Endodermal cell (in vitro differentiated cells): ENCODE measurements at regions not wholly inside any gene's neighbourhood (a gene's known extent, or its start where the extent isn't known, plus 50 kb on each side); places are given as distances from the start of the nearest gene placed in this dataset.
"Not testable (repeated sequence)": the region's sequence is repeated elsewhere in the genome, so short reads cannot be mapped to it uniquely, and the experiment has no call there.

Experiments used
- DNase-seq: peaks from one replicate; pipeline ENCODE4 v3.0.0-alpha.2; 2017
- H3K27ac ChIP-seq: 2 replicates; pipeline ENCODE4 v1.5.1; 2013; ENCODE audit warnings: mild to moderate bottlenecking, low read depth, low read length, moderate library complexity
- H3K27me3 ChIP-seq: 2 replicates; pipeline ENCODE4 v1.6.1; 2013; ENCODE audit warnings: mild to moderate bottlenecking, low read length, moderate library complexity; ENCODE audit not compliant: insufficient read depth, control insufficient read depth, poor library complexity, severe bottlenecking
- H3K36me3 ChIP-seq: 2 replicates; pipeline ENCODE4 v1.7.0; 2013; ENCODE audit warnings: mild to moderate bottlenecking, low read length, moderate library complexity; ENCODE audit not compliant: control insufficient read depth, insufficient read depth
- H3K4me1 ChIP-seq: one replicate; pipeline ENCODE4 v1.7.0; 2013; ENCODE audit warnings: low read length; ENCODE audit not compliant: control insufficient read depth, insufficient read depth
- H3K4me3 ChIP-seq: 2 replicates; pipeline ENCODE4 v1.5.1; 2013; ENCODE audit warnings: mild to moderate bottlenecking, low read length, moderate library complexity
- H3K9ac ChIP-seq: 2 replicates; pipeline ENCODE4 v1.6.1; 2013; ENCODE audit warnings: mild to moderate bottlenecking, low read length, moderate library complexity; ENCODE audit not compliant: poor library complexity, severe bottlenecking; ENCODE audit errors: extremely low read depth
- H3K9me3 ChIP-seq: 2 replicates; pipeline ENCODE4 v1.6.1; 2013; ENCODE audit warnings: mild to moderate bottlenecking, low read length, moderate library complexity; ENCODE audit not compliant: control insufficient read depth
- H3K27ac Mint-ChIP-seq: 2 replicates; pipeline ENCODE4 v1.8.0; 2020; ENCODE audit warnings: mixed read lengths
- H3K27me3 Mint-ChIP-seq: 2 replicates; pipeline ENCODE4 v1.8.0; 2021; ENCODE audit warnings: mild to moderate bottlenecking, mixed read lengths; ENCODE audit not compliant: insufficient read depth
- H3K36me3 Mint-ChIP-seq: 2 replicates; pipeline ENCODE4 v1.8.0; 2020; ENCODE audit warnings: low read depth, mixed read lengths
- H3K4me1 Mint-ChIP-seq: 2 replicates; pipeline ENCODE4 v1.8.0; 2020; ENCODE audit warnings: mixed read lengths
- H3K4me3 Mint-ChIP-seq: 2 replicates; pipeline ENCODE4 v1.8.0; 2020; ENCODE audit warnings: mild to moderate bottlenecking, moderate library complexity, mixed read lengths
- H3K9me3 Mint-ChIP-seq: 2 replicates; pipeline ENCODE4 v1.8.0; 2020; ENCODE audit warnings: mild to moderate bottlenecking, mixed read lengths
- WGBS, 2 experiments: methylation state at CpG; one replicate each; pipeline versions ENCODE4 v1.1.5 to v1.1.7; 2013; ENCODE audit warnings: missing lambda C conversion rate in 2 of 2, mixed read lengths in 1 of 2; ENCODE audit not compliant: insufficient coverage in 1 of 2, insufficient read length in 1 of 2; 5-methylcytosine and 5-hydroxymethylcytosine counted together
- TF ChIP-seq, protein P1 (sequence below): fragments of 200-600 bp; sonication (generic); conservative IDR thresholded peaks from 2 replicates; pipeline ENCODE4 v1.5.0; 2021; ENCODE audit warnings: antibody characterized with exemption, mild to moderate bottlenecking

DNA sequence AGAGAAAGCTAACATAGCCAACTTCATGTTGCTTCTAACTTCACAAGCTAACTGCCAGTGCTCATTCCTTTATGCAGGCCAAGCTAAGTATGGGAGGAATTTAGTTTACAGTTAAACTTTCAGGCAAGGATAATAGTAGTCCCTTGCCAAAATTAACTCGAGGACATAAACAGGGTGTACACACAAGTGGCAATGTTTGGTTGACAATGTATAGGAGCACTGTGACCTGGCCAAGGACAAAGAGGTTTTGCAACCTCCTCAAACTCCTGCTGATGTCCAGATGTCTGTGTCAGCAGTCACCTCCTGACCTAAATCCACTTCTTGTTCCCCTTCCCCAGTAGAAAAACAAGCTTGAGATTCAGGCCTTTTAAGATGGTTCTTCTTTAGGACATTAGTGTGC, 494.6 kb upstream of the KLF6 start:
- Histone ChIP-seq H3K4me3 (no peak overlapping the region), H3K9ac (no peak overlapping the region), H3K27ac (no peak overlapping the region), H3K4me1 (peaks cover 3% of the 10 kb centered on the region), H3K36me3 (no peaks in the 10 kb centered on the region), H3K9me3 (no peaks in the 10 kb centered on the region), H3K27me3 (no peaks in the 10 kb centered on the region)
- Mint-ChIP-seq H3K36me3 (no peaks in the 10 kb centered on the region), H3K4me1 (peaks cover 16% of the 10 kb centered on the region), H3K9me3 (no peaks in the 10 kb centered on the region), H3K4me3 (no peak overlapping the region), H3K27ac (no peak overlapping the region), H3K27me3 (peaks cover 3% of the 10 kb centered on the region)
- 96 to 100% methylated on average over 1 of the region's 1 CpG for WGBS, 2 experiments
- DNase-seq = no peak
- TF ChIP-seq, protein P1, sequence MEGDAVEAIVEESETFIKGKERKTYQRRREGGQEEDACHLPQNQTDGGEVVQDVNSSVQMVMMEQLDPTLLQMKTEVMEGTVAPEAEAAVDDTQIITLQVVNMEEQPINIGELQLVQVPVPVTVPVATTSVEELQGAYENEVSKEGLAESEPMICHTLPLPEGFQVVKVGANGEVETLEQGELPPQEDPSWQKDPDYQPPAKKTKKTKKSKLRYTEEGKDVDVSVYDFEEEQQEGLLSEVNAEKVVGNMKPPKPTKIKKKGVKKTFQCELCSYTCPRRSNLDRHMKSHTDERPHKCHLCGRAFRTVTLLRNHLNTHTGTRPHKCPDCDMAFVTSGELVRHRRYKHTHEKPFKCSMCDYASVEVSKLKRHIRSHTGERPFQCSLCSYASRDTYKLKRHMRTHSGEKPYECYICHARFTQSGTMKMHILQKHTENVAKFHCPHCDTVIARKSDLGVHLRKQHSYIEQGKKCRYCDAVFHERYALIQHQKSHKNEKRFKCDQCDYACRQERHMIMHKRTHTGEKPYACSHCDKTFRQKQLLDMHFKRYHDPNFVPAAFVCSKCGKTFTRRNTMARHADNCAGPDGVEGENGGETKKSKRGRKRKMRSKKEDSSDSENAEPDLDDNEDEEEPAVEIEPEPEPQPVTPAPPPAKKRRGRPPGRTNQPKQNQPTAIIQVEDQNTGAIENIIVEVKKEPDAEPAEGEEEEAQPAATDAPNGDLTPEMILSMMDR = no peak

- Histone ChIP-seq H3K9me3 (no peaks in the 10 kb centered on the region), H3K27ac (no peak overlapping the region), H3K4me1 (peaks cover 3% of the 10 kb centered on the region), H3K9ac (no peak overlapping the region), H3K4me3 (no peak overlapping the region), H3K36me3 (no peaks in the 10 kb centered on the region), H3K27me3 (no peaks in the 10 kb centered on the region)
- no peak overlapping the region for H3K4me3 Mint-ChIP-seq
- 87 to 96% methylated on average over 2 to 4 of the region's 4 CpGs for WGBS, 2 experiments
- H3K27ac Mint-ChIP-seq = no peak overlapping the region
- TF ChIP-seq, protein P1 = no peak
- H3K36me3 Mint-ChIP-seq = no peaks in the 10 kb centered on the region
- H3K9me3 Mint-ChIP-seq = no peaks in the 10 kb centered on the region
- H3K27me3 Mint-ChIP-seq = peaks cover 3% of the 10 kb centered on the region
- no peak for DNase-seq
- H3K4me1 Mint-ChIP-seq = peaks cover 10% of the 10 kb centered on the region
Observed at GRCh38 chr10:4278186-4278585, 493.2 kb upstream of the KLF6 start.

- no peak overlapping the region for H3K27ac Mint-ChIP-seq
- Histone ChIP-seq H3K4me1 (peaks cover 3% of the 10 kb centered on the region), H3K27ac (no peak overlapping the region), H3K4me3 (no peak overlapping the region), H3K36me3 (no peaks in the 10 kb centered on the region), H3K9ac (no peak overlapping the region), H3K27me3 (no peaks in the 10 kb centered on the region), H3K9me3 (peaks cover 6% of the 10 kb centered on the region)
- H3K27me3 Mint-ChIP-seq = peaks cover 3% of the 10 kb centered on the region
- TF ChIP-seq, protein P1 = no peak
- no peaks in the 10 kb centered on the region for H3K36me3 Mint-ChIP-seq
- WGBS, 2 experiments = 90 to 100% methylated on average over 2 to 4 of the region's 4 CpGs
- no peak overlapping the region for H3K4me3 Mint-ChIP-seq
- peaks cover 6% of the 10 kb centered on the region for H3K4me1 Mint-ChIP-seq
- H3K9me3 Mint-ChIP-seq = peaks cover 5% of the 10 kb centered on the region
- DNase-seq = no peak
Observed at GRCh38 chr10:4276151-4276550, 491.1 kb upstream of the KLF6 start.

- H3K27me3 Mint-ChIP-seq = not testable (repeated sequence)
- peaks cover 19% of the 10 kb centered on the region for H3K9me3 Mint-ChIP-seq
Observed at GRCh38 chr10:4274671-4275070, 489.7 kb upstream of the KLF6 start.

More at GRCh38 chr10:4274671-4275070, 489.7 kb upstream of the KLF6 start:
- peaks cover 18% of the 10 kb centered on the region for H3K9me3 ChIP-seq
- H3K36me3 Mint-ChIP-seq, H3K4me1 ChIP-seq, H3K9ac ChIP-seq, H3K4me3 Mint-ChIP-seq, H3K4me1 Mint-ChIP-seq, H3K27ac ChIP-seq, DNase-seq, H3K36me3 ChIP-seq, H3K27ac Mint-ChIP-seq, H3K4me3 ChIP-seq, H3K27me3 ChIP-seq: not testable (repeated sequence)
